AG04449 (cell line): ENCODE measurements at regions not wholly inside any gene's neighbourhood (a gene's known extent, or its start where the extent isn't known, plus 50 kb on each side); places are given as distances from the start of the nearest gene placed in this dataset.
"Not testable (repeated sequence)": the region's sequence is repeated elsewhere in the genome, so short reads cannot be mapped to it uniquely, and the experiment has no call there.

Experiments
- CTCF ChIA-PET: fragments of 350-600 bp; formaldehyde crosslinking; extraction: SDS; loops from one replicate; lab custom pipeline; 2021; ENCODE audit warnings: antibody characterized with exemption; lab: Yijun Ruan, JAX
- POLR2A ChIA-PET: fragments of 400-600, 350-600 bp; formaldehyde crosslinking; extraction: SDS; loops from one replicate; lab custom pipeline; 2020; ENCODE audit warnings: antibody characterized with exemption, inconsistent platforms; lab: Yijun Ruan, JAX
- DNase-seq: peaks from one replicate; pipeline ENCODE4 v3.0.0-alpha.2; 2010; ENCODE audit warnings: low read depth, low spot score
- H3K4me3 ChIP-seq: 2 replicates; pipeline ENCODE4 v1.5.1; 2011; ENCODE audit warnings: low read depth, mild to moderate bottlenecking, control low read depth, low read length
- CTCF ChIP-seq: IDR thresholded peaks from one replicate; pipeline ENCODE4 v1.5.1; 2011; ENCODE audit warnings: mild to moderate bottlenecking, moderate library complexity, low read length, control low read depth, inconsistent platforms; ENCODE audit not compliant: insufficient read depth; ENCODE audit errors: missing control alignments

GRCh38 chr16:62755938-62756337 lies 719.7 kb upstream of the CDH8 start:
- no peak for DNase-seq
- H3K4me3 ChIP-seq = no peak overlapping the region
- no peak for TF ChIP-seq CTCF
- ChIA-PET POLR2A (no interaction called here), CTCF (no interaction called here)

- ChIA-PET CTCF (no interaction called here), POLR2A (no interaction called here)
- no peak for DNase-seq
- H3K4me3 ChIP-seq = no peak overlapping the region
- TF ChIP-seq CTCF = no peak
These were observed 716.6 kb upstream of the CDH8 start for GRCh38 chr16:62752854-62753253.

GRCh38 chr16:62751218-62751617 lies 715.0 kb upstream of the CDH8 start:
- H3K4me3 ChIP-seq = no peak overlapping the region
- TF ChIP-seq CTCF = no peak
- CTCF ChIA-PET = no interaction called here
- no peak for DNase-seq
- POLR2A ChIA-PET = no interaction called here

- H3K4me3 ChIP-seq = no peak overlapping the region
- DNase-seq = no peak
- CTCF ChIA-PET = no interaction called here
- no peak for TF ChIP-seq CTCF
- POLR2A ChIA-PET = no interaction called here
These were observed 705.5 kb upstream of the CDH8 start for GRCh38 chr16:62741692-62742091.

GRCh38 chr16:62738666-62739460 lies 702.6 kb upstream of the CDH8 start:
- DNase-seq = no peak
- no peak overlapping the region for H3K4me3 ChIP-seq
- no peak for TF ChIP-seq CTCF
- ChIA-PET POLR2A (no interaction called here), CTCF (no interaction called here)

GRCh38 chr16:62732092-62732491 lies 695.9 kb upstream of the CDH8 start:
- DNase-seq = no peak
- ChIA-PET POLR2A (no interaction called here), CTCF (no interaction called here)
- no peak for TF ChIP-seq CTCF
- no peak overlapping the region for H3K4me3 ChIP-seq

- CTCF ChIA-PET, DNase-seq, H3K4me3 ChIP-seq, POLR2A ChIA-PET: not testable (repeated sequence)
These were observed 688.5 kb upstream of the CDH8 start for GRCh38 chr16:62724670-62725269.
